ENCODE measurements at regions not wholly inside any gene's neighbourhood (a gene's known extent, or its start where the extent isn't known, plus 50 kb on each side); places are given as distances from the start of the nearest gene placed in this dataset.

GRCh38 chr20:61055180-61056010 lies 196.7 kb upstream of the CDH4 start:
- no peak for DNase-seq (ENCODE audit: low read depth in 1 of 2, low spot score in 2 of 2)
- Histone ChIP-seq H3K27ac (ENCODE audit: low read depth, low read length) (no peak overlapping the region), H2AFZ (ENCODE audit: low read length) (no peak overlapping the region), H3K14ac (ENCODE audit: insufficient read length) (no peak overlapping the region), H4K20me1 (replicated peaks in 1 of 2; ENCODE audit: control insufficient read depth in 1 of 2, insufficient read depth in 2 of 2, low read length in 2 of 2) (no peaks in the 10 kb centered on the region), H2BK5ac (ENCODE audit: low read depth, low read length) (no peak overlapping the region), H3K18ac (ENCODE audit: extremely low read depth, low read length) (no peak overlapping the region), H4K91ac (replicated peaks; ENCODE audit: insufficient read length, low read length) (no peak overlapping the region), H3K23ac (ENCODE audit: insufficient read length) (no peak overlapping the region), H3K36me3 (ENCODE audit: control insufficient read depth in 2 of 4, insufficient read depth in 4 of 4, low read length in 3 of 4) (no peaks in the 10 kb centered on the region), H3K4ac (replicated peaks; ENCODE audit: insufficient read length, low read depth, low read length) (no peak overlapping the region), H3K23me2 (ENCODE audit: low read depth, low read length) (no peaks in the 10 kb centered on the region), H2BK120ac (replicated peaks; ENCODE audit: low read depth, low read length) (no peak overlapping the region), H3K9ac (replicated peaks in 1 of 4; ENCODE audit: extremely low read depth in 1 of 4, low read depth in 3 of 4, low read length in 3 of 4) (no peak overlapping the region), H4K5ac (ENCODE audit: insufficient read length, low read depth, low read length) (no peak overlapping the region), H2BK20ac (ENCODE audit: low read length) (no peak overlapping the region), H3K4me1 (replicated peaks in 1 of 4; ENCODE audit: control insufficient read depth in 3 of 4, insufficient read depth in 4 of 4, low read length in 3 of 4) (no peaks in the 10 kb centered on the region), H2AK5ac (ENCODE audit: low read depth, low read length) (no peak overlapping the region), H3K9me3 (ENCODE audit: insufficient read depth in 2 of 2, low read depth in 1 of 2, low read length in 1 of 2) (no peaks in the 10 kb centered on the region), H2BK15ac (ENCODE audit: low read length) (no peak overlapping the region), H2BK12ac (ENCODE audit: low read depth, low read length) (no peak overlapping the region), H3K79me1 (ENCODE audit: low read depth, low read length) (no peaks in the 10 kb centered on the region), H3K27me3 (replicated peaks in 1 of 4; ENCODE audit: control insufficient read depth in 3 of 4, extremely low read depth in 1 of 4, insufficient read depth in 3 of 4, low read length in 3 of 4) (peaks cover 3 to 13% (median 7%) of the 10 kb centered on the region in 4 experiments), H3K56ac (replicated peaks; ENCODE audit: insufficient read length, low read depth, low read length) (no peak overlapping the region), H4K8ac (ENCODE audit: extremely low read depth, insufficient read depth, low read length) (no peak overlapping the region), H3K79me2 (ENCODE audit: control insufficient read depth in 1 of 2, insufficient read depth in 2 of 2, low read length in 2 of 2) (no peaks in the 10 kb centered on the region), H3K4me3 (ENCODE audit: extremely low read depth in 1 of 4, insufficient read depth in 2 of 4, low read depth in 3 of 4, low read length in 4 of 4) (no peak overlapping the region), H3K4me2 (ENCODE audit: insufficient read depth in 1 of 2, low read depth in 2 of 2, low read length in 2 of 2) (no peak overlapping the region)
- TF ChIP-seq EZH2 (IDR thresholded peaks at IDR 0.05; ENCODE audit: low read depth, low read length, severe bottlenecking) (no peak), CEBPB (IDR thresholded peaks at IDR 0.05; ENCODE audit: low read depth, low read length) (no peak), SP1 (IDR thresholded peaks at IDR 0.05; ENCODE audit: low read depth, low read length) (no peak), SIX5 (IDR thresholded peaks at IDR 0.05; ENCODE audit: low read depth, low read length) (no peak), POLR2AphosphoS5 (IDR thresholded peaks at IDR 0.05; ENCODE audit: low read depth, low read length) (no peak), BACH1 (IDR thresholded peaks at IDR 0.05; ENCODE audit: low read length) (no peak), TAF1 (IDR thresholded peaks at IDR 0.05; ENCODE audit: low read depth, low read length) (no peak), MAX (IDR thresholded peaks at IDR 0.05) (no peak)
- TF ChIP-seq, protein P1, sequence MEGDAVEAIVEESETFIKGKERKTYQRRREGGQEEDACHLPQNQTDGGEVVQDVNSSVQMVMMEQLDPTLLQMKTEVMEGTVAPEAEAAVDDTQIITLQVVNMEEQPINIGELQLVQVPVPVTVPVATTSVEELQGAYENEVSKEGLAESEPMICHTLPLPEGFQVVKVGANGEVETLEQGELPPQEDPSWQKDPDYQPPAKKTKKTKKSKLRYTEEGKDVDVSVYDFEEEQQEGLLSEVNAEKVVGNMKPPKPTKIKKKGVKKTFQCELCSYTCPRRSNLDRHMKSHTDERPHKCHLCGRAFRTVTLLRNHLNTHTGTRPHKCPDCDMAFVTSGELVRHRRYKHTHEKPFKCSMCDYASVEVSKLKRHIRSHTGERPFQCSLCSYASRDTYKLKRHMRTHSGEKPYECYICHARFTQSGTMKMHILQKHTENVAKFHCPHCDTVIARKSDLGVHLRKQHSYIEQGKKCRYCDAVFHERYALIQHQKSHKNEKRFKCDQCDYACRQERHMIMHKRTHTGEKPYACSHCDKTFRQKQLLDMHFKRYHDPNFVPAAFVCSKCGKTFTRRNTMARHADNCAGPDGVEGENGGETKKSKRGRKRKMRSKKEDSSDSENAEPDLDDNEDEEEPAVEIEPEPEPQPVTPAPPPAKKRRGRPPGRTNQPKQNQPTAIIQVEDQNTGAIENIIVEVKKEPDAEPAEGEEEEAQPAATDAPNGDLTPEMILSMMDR (IDR thresholded peaks at IDR 0.05; ENCODE audit: control extremely low read depth in 1 of 3, insufficient read depth in 1 of 3, low read depth in 1 of 3, low read length in 3 of 3), result no peak
- POLR2A ChIA-PET (ENCODE audit: partially characterized antibody), result no interaction called here
- CTCF ChIA-PET (ENCODE audit: partially characterized antibody), result interaction anchor here (1.3 kb wide), 1 partner anchor 11 kb away, joined by 4 read pairs; no protein-coding TSS in a partner anchor
- FAIRE-seq, result no peak
- 94% methylated on average over 14 of the region's 14 CpGs; no CpG with 5 or more reads in 1 of the 2 experiments for WGBS, 2 experiments (ENCODE audit: extremely low coverage in 1 of 2, insufficient coverage in 1 of 2, insufficient read length in 1 of 2, insufficient replicate concordance in 2 of 2, low coverage in 1 of 2, low lambda C conversion rate in 2 of 2, missing lambda C conversion rate in 1 of 2)

All from H1 (cell line).